PC-3 (cell line): ENCODE measurements at regions not wholly inside any gene's neighbourhood (a gene's known extent, or its start where the extent isn't known, plus 50 kb on each side); places are given as distances from the start of the nearest gene placed in this dataset.

Experiments
- CTCF ChIP-seq: fragments of 300-600 bp; sonication (generic); conservative IDR thresholded peaks from 2 replicates; pipeline ENCODE4 v1.5.1; 2017; ENCODE audit warnings: antibody characterized with exemption, low read depth, mild to moderate bottlenecking, low read length
- EZH2phosphoT487 ChIP-seq: fragments of 300-600 bp; sonication (generic); IDR thresholded peaks from 2 replicates; pipeline ENCODE4 v1.6.1; 2018; ENCODE audit warnings: mild to moderate bottlenecking, antibody characterized with exemption, low read length, borderline replicate concordance

DNA sequence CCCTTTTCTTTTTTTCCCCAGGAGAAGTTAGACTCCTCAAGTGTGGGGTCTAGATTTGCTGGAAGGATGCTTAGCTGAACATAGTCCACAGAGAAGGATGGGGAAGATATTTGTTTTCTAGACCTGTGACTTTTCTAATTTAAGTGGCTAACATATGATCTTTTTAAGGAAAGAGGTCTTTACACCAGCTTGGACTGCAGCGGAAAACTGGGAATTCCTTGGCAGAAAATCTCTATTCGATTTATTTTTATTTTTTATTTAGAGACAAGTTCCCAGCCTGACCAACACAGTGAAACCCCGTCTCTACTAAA is 148.4 kb downstream of the MYCN start:
- TF ChIP-seq CTCF (no peak), EZH2phosphoT487 (no peak)
